ENCODE measurements at regions not wholly inside any gene's neighbourhood (a gene's known extent, or its start where the extent isn't known, plus 50 kb on each side); places are given as distances from the start of the nearest gene placed in this dataset.

- no peak for TF ChIP-seq CTCF (IDR thresholded peaks at IDR 0.05; ENCODE audit: insufficient read depth, low read depth, low read length)
- TF ChIP-seq EZH2 (IDR thresholded peaks at IDR 0.05; ENCODE audit: insufficient read depth, low read length) = no peak
Measured at GRCh38 chr7:148472406-148472805, 118.2 kb upstream of the C7orf33 start.

Data from astrocyte (in vitro differentiated cells and primary cell).